Parathyroid adenoma (tissue), 2 donors: ENCODE measurements at regions not wholly inside any gene's neighbourhood (a gene's known extent, or its start where the extent isn't known, plus 50 kb on each side); places are given as distances from the start of the nearest gene placed in this dataset.

Experiments used
- H2AFZ ChIP-seq: fragments of 300-600 bp; sonication (generic); one replicate; pipeline ENCODE4 v1.7.0; 2017; ENCODE audit warnings: antibody characterized with exemption, mild to moderate bottlenecking
- H3K27ac ChIP-seq: fragments of 300-600 bp; sonication (generic); one replicate; pipeline ENCODE4 v1.7.0; 2017
- H3K27me3 ChIP-seq: fragments of 300-600 bp; sonication (generic); one replicate; pipeline ENCODE4 v1.7.0; 2017; ENCODE audit warnings: low read length; ENCODE audit not compliant: control insufficient read depth, insufficient read depth
- H3K36me3 ChIP-seq: fragments of 300-600 bp; sonication (generic); one replicate; pipeline ENCODE4 v1.7.0; 2017; ENCODE audit warnings: low read length; ENCODE audit not compliant: control insufficient read depth, insufficient read depth
- H3K4me1 ChIP-seq: fragments of 300-600 bp; sonication (generic); one replicate; pipeline ENCODE4 v1.7.0; 2017; ENCODE audit warnings: control low read depth
- H3K4me2 ChIP-seq: fragments of 300-600 bp; sonication (generic); one replicate; pipeline ENCODE4 v1.7.0; 2017; ENCODE audit warnings: low read length
- H3K4me3 ChIP-seq: fragments of 300-600 bp; sonication (generic); one replicate; pipeline ENCODE4 v1.7.0; 2017; ENCODE audit warnings: low read depth, low read length
- H3K79me2 ChIP-seq: fragments of 300-600 bp; sonication (generic); one replicate; pipeline ENCODE4 v1.7.0; 2017; ENCODE audit warnings: control low read depth
- H3K9ac ChIP-seq: fragments of 300-600 bp; sonication (generic); one replicate; pipeline ENCODE4 v1.7.0; 2017; ENCODE audit warnings: mild to moderate bottlenecking
- H3K9me3 ChIP-seq: fragments of 300-600 bp; sonication (generic); one replicate; pipeline ENCODE4 v1.7.0; 2017; ENCODE audit warnings: low read length; ENCODE audit not compliant: control insufficient read depth
- CTCF ChIP-seq: fragments of 300-600 bp; sonication (generic); IDR thresholded peaks from one replicate; pipeline ENCODE4 v1.7.0; 2017; ENCODE audit warnings: antibody characterized with exemption, mild to moderate bottlenecking
- donor health status: primary hyperparathyroidism.

- H3K9ac ChIP-seq: no peak overlapping the region
- no peak overlapping the region for H2AFZ ChIP-seq
- H3K4me1 ChIP-seq: no peaks in the 10 kb centered on the region
- H3K36me3 ChIP-seq: no peaks in the 10 kb centered on the region
- no peak for TF ChIP-seq CTCF
- no peaks in the 10 kb centered on the region for H3K9me3 ChIP-seq
- H3K4me3 ChIP-seq: no peak overlapping the region
- H3K4me2 ChIP-seq: no peak overlapping the region
- H3K79me2 ChIP-seq: no peaks in the 10 kb centered on the region
- no peaks in the 10 kb centered on the region for H3K27me3 ChIP-seq
- no peak overlapping the region for H3K27ac ChIP-seq
These were observed 122.7 kb downstream of the BUD13 start for GRCh38 chr11:116650052-116650451.

GRCh38 chr11:116649268-116649667 is 123.5 kb downstream of the BUD13 start:
- H3K27me3 ChIP-seq: no peaks in the 10 kb centered on the region
- H3K79me2 ChIP-seq: no peaks in the 10 kb centered on the region
- no peak overlapping the region for H3K4me2 ChIP-seq
- no peak overlapping the region for H3K4me3 ChIP-seq
- no peak overlapping the region for H3K9ac ChIP-seq
- no peak for TF ChIP-seq CTCF
- no peaks in the 10 kb centered on the region for H3K4me1 ChIP-seq
- H3K36me3 ChIP-seq: no peaks in the 10 kb centered on the region
- H2AFZ ChIP-seq: no peak overlapping the region
- no peak overlapping the region for H3K27ac ChIP-seq
- no peaks in the 10 kb centered on the region for H3K9me3 ChIP-seq

GRCh38 chr11:116648247-116649174 is 124.3 kb downstream of the BUD13 start:
- Histone ChIP-seq H3K27ac (no peak overlapping the region), H3K4me1 (no peaks in the 10 kb centered on the region), H3K36me3 (no peaks in the 10 kb centered on the region), H3K9me3 (no peaks in the 10 kb centered on the region), H3K9ac (no peak overlapping the region), H2AFZ (no peak overlapping the region), H3K27me3 (no peaks in the 10 kb centered on the region), H3K4me3 (no peak overlapping the region), H3K79me2 (no peaks in the 10 kb centered on the region), H3K4me2 (no peak overlapping the region)
- no peak for TF ChIP-seq CTCF

- H3K4me2 ChIP-seq: no peak overlapping the region
- H3K27me3 ChIP-seq: no peaks in the 10 kb centered on the region
- H3K9ac ChIP-seq: no peak overlapping the region
- no peaks in the 10 kb centered on the region for H3K9me3 ChIP-seq
- H2AFZ ChIP-seq: no peak overlapping the region
- no peak overlapping the region for H3K4me3 ChIP-seq
- H3K27ac ChIP-seq: no peak overlapping the region
- TF ChIP-seq CTCF: no peak
- no peaks in the 10 kb centered on the region for H3K36me3 ChIP-seq
- no peaks in the 10 kb centered on the region for H3K79me2 ChIP-seq
- H3K4me1 ChIP-seq: no peaks in the 10 kb centered on the region
These were observed 125.3 kb downstream of the BUD13 start for GRCh38 chr11:116647305-116648080.
